NCI-H1092 (cell line): ENCODE measurements at regions not wholly inside any gene's neighbourhood (a gene's known extent, or its start where the extent isn't known, plus 50 kb on each side); places are given as distances from the start of the nearest gene placed in this dataset.

ENCODE experiments used
- DNase-seq: peaks from one replicate; lab custom pipeline; 2025; lab: John Stamatoyannopoulos, UW

DNA sequence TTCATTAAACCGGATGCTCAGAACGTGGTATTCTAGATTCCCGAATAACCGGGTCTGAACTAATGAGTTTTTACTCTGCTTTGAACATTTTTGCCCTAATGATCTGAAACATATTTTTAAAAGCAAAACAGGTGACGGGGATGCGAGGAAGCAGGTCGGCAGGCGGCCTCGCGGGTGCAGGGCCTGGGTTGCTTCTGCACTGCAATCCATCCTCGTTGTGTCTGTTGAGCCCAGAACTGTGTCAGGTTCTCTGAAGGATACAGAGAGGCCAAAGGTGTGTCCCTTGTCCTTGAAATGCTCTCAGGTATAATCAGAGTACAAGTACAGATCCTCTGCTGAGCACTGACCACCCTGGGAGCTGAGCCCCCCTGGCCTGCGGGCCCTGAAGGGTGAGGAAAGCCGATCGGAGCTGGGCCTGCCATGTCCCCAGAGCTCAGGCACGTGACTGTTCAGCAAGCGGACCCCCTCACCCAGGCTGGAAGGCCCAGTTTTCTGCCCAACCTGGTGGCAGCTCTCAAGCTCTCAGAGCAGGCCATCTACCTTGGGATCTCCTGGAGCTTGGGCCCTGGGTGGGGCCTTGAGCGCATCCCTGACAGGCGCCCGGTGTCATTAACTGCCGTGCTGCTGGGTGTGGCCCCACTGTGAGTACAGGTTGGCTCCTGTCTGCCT is 151.8 kb downstream of the OLFM1 start:
- DNase-seq: no peak

GRCh38 chr9:135239769-135240141 is 152.3 kb downstream of the OLFM1 start:
- no peak for DNase-seq

DNA sequence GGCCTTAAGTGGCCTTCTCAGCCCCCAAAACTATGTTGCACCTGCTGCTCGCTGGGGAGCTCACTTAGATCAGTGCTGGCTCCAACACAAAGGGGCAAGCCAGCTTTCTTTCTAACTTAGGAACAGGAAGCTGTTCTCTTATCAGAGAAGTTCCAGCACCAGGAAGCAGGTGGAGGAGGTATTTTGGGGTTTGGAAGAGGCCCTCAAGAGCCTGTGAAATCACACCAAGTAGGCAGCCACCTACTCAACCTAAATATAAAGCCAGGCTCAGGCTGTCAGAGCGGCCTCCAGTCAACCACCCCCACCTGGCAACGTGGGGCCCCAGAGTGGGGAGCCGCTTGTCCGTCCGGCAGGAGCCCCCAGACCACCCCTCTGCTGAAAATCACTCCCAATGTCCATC is 152.8 kb downstream of the OLFM1 start:
- no peak for DNase-seq

GRCh38 chr9:135240871-135241311 is 153.4 kb downstream of the OLFM1 start:
- no peak for DNase-seq

DNA sequence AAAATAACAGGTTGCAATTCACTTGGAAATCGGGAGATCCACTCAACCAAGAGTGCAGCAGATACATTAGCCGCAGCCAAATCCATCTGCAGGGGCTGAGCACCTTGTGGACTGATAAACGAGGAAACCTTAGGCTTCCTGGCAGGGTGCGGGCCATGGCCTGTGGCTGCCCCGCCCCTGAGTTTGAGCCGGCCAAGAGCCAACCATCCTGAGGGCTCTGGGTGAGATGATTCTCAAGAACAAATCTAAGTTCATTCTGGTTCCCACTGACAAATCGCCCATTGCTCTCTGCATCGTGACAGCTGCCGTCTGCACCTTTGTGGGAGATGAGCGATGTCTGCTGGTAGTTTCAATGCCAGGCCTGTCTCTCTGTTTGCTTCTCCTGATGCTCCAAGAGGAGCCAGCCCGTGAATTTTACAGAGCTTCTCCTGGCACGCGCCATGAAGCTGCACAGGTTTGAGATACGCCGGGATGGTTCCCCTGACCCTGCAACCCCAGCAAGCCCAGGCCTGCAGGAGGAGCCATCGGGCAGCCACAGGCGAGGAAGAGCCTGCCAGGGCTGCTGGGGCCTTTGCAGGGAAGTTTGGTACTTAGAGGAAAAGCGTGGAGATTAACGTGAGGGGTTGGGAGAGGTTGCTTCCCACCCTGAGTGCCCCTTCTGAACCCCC is 154.0 kb downstream of the OLFM1 start:
- DNase-seq: no peak

GRCh38 chr9:135242049-135242396 is 154.6 kb downstream of the OLFM1 start:
- DNase-seq: no peak

DNA sequence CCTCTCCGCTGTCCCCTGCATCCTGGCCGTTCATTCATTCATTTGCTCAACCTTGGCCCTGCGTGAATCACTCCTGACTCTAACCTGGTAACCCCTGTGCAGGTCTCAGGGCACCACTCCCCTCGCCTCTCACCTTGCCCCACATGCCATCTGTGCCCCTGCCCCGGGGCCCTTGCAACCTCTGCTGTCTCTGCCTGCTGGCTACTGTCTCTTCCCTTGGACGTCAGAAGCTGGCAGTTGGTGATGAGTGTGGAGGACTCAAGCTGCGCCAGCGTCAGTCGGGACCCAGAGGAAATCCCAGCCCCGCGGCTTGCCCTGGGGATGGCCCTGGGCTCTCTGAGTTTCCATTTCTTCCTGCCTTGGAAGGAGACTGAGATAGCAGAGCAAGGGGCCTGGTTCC is 154.9 kb downstream of the OLFM1 start:
- DNase-seq: no peak

DNA sequence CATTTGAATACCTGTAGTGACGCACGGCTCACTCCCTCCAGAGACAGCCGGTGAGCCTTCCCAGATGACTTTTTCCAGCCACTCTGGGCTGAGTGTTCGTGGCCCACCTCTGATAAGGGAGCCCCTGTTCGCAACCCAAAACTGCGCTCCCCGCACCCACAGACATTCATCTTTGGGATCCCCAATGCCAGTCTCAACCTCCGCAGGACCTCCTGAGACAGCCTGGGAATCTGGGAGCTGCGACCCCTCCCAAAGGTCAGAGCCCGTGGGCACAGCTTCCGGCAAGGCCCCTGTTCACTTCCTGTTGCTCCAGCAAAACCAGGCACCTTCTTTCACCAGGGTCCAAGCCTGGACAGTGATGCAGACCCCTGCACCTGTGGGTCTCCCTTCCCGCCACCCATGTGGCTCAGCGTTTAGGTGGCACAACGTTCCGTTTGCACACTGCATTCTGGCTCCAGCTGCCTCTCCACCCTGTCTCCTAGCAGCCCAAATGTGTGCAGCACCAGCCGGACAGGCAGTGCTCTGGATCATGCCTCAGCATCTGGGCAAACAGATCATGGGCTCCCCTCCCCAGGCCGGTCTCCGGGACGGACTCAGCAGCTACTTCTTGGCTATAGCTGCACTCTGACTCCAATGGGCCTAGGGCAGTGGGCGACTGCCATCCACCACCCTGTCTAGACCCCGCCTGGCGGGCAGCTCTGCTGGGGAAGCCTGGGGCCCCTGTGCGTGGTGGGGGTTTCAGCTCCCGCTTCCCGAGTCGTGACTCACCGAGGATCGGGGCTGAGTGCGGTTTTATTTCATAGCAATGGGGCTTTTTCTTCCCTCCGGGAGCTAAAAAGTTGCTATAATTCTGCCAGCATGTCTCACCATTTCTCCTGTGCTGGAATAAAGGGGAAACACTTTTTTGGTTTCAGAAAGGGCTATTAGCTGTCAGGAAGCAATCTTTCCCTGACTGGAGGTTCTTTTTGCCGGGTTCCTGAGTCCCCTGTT is 156.0 kb downstream of the OLFM1 start:
- DNase-seq: no peak

GRCh38 chr9:135244271-135245221 is 157.1 kb downstream of the OLFM1 start:
- DNase-seq: peak; percentile 57

- DNase-seq: no peak
Observed at GRCh38 chr9:135245482-135246247, 158.2 kb downstream of the OLFM1 start.

- DNase-seq: no peak
Observed at GRCh38 chr9:135246248-135247205, 159.1 kb downstream of the OLFM1 start.

DNA sequence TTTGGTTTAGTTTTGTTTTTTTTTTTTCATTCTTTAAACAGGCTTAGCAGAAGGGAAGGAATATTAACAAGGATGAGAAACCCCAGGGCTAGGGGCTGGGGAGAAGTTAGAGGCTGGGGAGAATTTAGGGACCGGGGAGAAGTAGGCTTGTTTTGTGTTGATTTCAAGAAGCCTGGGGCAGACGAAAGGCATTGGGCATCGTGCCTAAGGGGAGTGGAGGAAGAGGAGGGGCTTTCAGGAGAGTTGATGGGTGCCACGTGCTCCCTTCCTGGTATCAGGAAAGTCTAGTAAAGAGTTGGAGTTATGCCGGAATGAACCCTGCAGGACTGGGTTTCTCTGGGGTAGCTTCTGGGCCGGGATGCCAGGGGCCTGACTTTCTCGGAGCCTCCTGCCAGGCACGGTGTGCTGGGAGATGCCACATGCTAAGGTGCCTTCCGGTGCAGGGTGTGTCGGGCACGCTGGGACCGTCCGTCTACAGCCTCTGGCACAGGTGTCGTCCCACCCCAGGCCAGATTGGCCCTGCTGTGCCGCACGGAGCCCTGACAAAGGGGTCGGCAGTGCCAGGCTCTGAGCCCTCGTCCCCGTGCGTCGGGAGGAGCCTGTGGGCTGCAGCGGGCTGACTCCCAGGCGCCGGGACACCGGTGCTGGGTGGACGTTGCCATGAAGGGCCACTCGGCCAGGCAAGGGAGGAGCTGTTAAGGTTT is 159.9 kb downstream of the OLFM1 start:
- DNase-seq: no peak

DNA sequence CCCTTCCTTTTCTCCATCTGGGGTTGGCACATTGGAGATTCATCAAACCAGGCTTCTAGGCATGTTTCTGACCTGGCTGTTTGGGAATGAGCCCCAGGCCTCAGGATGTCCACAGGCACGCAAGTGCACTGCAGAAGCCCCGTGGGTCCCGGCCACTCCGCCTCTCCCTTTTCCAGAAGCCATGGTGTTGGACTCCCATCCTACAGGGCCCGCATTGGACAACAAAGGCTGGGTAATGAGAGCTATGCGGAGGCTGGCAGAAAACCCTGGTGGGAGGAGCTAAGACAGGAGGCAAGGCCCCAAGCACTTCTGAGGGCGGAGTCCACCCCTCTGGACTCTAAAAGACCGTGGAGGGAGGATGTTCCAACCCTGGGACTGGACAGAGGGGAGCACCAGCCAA is 160.6 kb downstream of the OLFM1 start:
- no peak for DNase-seq

DNA sequence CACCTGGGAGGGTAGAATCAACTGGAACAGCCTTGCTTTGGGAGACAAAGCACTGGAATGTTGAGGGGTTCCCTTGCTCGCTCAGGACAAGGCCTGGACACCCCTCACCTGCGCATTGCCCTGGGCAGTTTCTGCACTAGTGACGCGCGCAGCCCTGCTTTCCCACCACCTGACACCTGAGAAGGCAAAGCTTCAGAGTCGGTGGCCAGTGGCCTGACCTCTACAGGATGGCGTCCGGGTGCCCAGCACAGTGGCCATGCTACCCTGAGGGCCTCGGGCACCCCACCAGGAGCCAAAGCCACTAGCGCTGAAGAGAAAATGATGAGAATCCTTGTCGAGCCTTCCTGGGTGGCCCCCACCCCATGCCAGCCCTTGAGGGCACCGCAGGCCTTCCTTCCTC is 161.3 kb downstream of the OLFM1 start:
- no peak for DNase-seq

DNA sequence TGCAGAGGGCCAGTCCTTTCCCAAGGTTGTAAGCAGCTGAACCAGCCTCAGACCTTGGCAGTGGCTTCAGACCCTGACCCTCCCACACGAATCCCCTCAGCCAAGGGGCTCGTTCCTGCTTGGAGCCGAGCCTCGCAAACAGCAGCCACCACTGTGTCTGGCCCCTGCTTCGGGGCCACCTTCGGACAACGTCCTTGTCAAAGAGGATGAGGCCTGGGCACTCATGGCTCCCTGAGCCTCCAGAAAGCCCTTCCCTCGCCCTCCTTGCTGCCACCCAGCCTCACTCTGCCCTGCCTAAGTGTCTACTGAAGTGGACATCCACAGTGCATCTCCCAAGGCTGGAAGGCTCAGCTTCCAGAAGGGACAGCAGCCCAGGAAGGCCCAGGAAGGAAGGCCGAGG is 161.7 kb downstream of the OLFM1 start:
- no peak for DNase-seq

DNA sequence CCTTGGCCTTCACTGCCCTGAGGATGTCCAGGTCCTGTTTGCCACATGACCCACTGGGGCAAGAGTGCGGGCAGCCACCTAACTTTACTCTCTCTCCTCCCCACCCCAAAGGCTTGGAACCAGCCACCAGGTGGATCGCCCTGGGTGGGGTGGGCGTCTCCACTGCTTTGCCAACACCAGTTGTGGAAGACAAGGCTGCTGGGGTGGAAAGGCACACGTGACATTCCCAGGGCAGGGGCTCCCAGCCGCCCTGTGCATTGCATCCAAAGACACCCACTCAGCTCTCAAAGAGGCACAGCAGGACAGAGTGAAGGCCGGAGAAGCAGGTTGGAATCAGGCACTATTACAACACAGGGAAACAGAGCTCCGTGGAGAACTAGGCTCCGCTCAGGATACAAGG is 162.2 kb downstream of the OLFM1 start:
- no peak for DNase-seq

DNA sequence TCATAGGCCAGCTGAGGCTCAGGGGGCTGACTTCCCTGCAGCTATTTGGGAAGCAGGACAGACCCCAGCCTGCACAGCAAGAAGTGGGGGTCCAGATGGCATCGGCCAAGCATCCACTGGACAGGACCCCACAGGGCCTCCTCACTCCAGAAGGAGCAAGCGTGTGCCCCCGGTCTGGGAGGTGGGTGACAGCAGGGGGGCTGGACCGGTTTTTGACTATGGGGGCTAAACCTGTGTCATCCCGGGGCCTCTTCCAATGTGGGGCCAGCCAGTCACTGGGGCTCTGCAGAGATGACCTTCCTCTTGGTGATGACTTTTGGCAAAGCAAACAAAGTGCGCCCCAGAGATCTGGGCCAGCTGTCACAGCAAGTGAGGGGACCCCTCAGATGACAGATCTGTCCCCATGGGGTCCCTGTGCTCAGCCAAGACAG is 163.9 kb downstream of the OLFM1 start:
- DNase-seq: no peak

DNA sequence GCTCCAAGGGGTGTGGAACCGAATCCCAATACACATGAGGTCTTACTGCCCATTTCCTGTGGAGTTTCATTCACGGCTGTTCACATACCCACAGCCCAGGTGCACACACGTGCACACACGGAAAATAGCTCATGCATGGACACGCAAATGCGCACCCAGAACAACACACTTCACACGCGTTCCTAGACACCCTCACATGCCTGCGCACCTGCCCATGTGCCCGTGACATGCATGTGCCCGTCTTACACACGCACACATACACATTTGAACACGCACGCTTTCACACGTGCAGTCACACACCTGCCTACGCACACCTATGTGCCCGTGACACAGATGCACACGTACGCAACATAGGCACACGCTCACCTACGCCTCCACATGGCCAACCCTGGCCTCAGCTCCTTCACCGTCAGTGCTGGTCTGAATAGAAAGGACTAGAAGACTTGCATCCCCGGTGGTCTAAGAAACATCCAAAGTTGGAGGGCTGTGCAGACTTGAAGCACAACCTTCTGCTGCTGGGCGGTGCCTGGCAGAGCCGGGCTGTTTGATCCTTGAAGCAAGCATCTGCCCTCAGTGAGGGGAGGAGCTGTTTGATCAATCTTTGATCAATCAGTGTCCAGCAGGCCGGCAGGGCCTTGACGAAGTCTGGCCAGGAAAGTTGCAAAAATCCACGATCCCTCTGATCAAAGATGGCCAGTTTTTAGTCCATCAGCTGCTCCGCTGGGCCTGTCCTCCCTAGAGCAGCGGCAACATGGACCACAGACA is 164.7 kb downstream of the OLFM1 start:
- no peak for DNase-seq
